HepG2 (cell line): ENCODE measurements at regions not wholly inside any gene's neighbourhood (a gene's known extent, or its start where the extent isn't known, plus 50 kb on each side); places are given as distances from the start of the nearest gene placed in this dataset.
A peak's percentile ranks its signal among the peaks of the same experiment; 100 is the strongest.

Experiments
- ATAC-seq: fragments of 200-7000 bp; cut with Tn5 transposase; 3 replicates; pipeline ENCODE4 v1.9.1; 2020; ENCODE audit warnings: mild to moderate bottlenecking, moderate library complexity
- BruUV-seq: library from RNA; stranded (reverse); fragments of 400-500 nt; replicated peaks from 2 replicates; lab custom pipeline; 2021; lab: Mats Ljungman, UMichigan
- CTCF ChIA-PET: fragments of 300-600 bp; formaldehyde crosslinking; extraction: SDS; loops from one replicate; lab custom pipeline; 2021; ENCODE audit warnings: low total read pairs, inconsistent platforms, low intra/inter-chr PET ratio; lab: Yijun Ruan, JAX
- POLR2A ChIA-PET: fragments of 350-600 bp; sonication (Branson Sonifier 250); formaldehyde crosslinking; loops from one replicate; lab custom pipeline; 2020; ENCODE audit warnings: antibody characterized with exemption, inconsistent platforms; lab: Yijun Ruan, JAX
- DNase-seq: peaks from one replicate; pipeline ENCODE4 v3.0.0-alpha.2; 2015; ENCODE audit warnings: low spot score
- FAIRE-seq: peaks from 3 replicates; lab custom pipeline; 2011; peaks lifted over from hg19 to GRCh38; lab: Jason Lieb, UNC
- H2AFZ ChIP-seq: one replicate; pipeline ENCODE4 v1.6.1; 2011; ENCODE audit warnings: low read length, inconsistent platforms
- H3K27ac ChIP-seq: fragments of 300-600 bp; 3 replicates; pipeline ENCODE4 v1.8.0; 2011; ENCODE audit warnings: mixed run types, mild to moderate bottlenecking, mixed read lengths, low read length, inconsistent platforms; ENCODE audit not compliant: insufficient read depth; ENCODE audit errors: extremely low read length
- H3K27me3 ChIP-seq, 2 experiments: fragments of 200-600 bp in 1 of 2; 2 replicates in 1 of 2; 3 replicates in 1 of 2; pipeline versions ENCODE4 v1.6.0 to v1.8.0; 2011; ENCODE audit warnings: low read length in 2 of 2, mild to moderate bottlenecking in 2 of 2, moderate library complexity in 2 of 2, inconsistent platforms in 1 of 2; ENCODE audit not compliant: insufficient read depth in 2 of 2, control insufficient read depth in 1 of 2
- H3K36me3 ChIP-seq, 2 experiments: fragments of 200-600 bp in 1 of 2; replicated peaks in 1 of 2; 2 replicates in 1 of 2; 3 replicates in 1 of 2; pipeline versions ENCODE4 v1.5.1 to v1.8.0; 2011; ENCODE audit warnings: low read length in 2 of 2, inconsistent platforms in 1 of 2; ENCODE audit not compliant: insufficient read depth in 2 of 2, control insufficient read depth in 1 of 2
- H3K4me1 ChIP-seq: 2 replicates; pipeline ENCODE4 v1.5.1; 2012; ENCODE audit warnings: low read length, inconsistent platforms; ENCODE audit not compliant: insufficient read depth
- H3K4me2 ChIP-seq: 2 replicates; pipeline ENCODE4 v1.6.0; 2011; ENCODE audit warnings: low read depth, low read length, inconsistent platforms
- H3K4me3 ChIP-seq, 3 experiments: fragments of 200-600 bp in 1 of 3; sonication (generic), shearing (Covaris generic) in 1 of 3; replicated peaks in 1 of 3; 2 replicates each; pipeline ENCODE4 v1.5.1; 2011 to 2016; ENCODE audit warnings: low read length in 3 of 3, inconsistent platforms in 2 of 3, low read depth in 2 of 3, mild to moderate bottlenecking in 2 of 3, control low read depth in 1 of 3, mixed read lengths in 1 of 3; ENCODE audit not compliant: insufficient read depth in 1 of 3
- H3K79me2 ChIP-seq: one replicate; pipeline ENCODE4 v1.6.1; 2011; ENCODE audit warnings: low read length, inconsistent platforms; ENCODE audit not compliant: insufficient read depth
- H3K9ac ChIP-seq: 2 replicates; pipeline ENCODE4 v1.6.0; 2011; ENCODE audit warnings: mild to moderate bottlenecking, low read depth, low read length, inconsistent platforms; ENCODE audit not compliant: insufficient read depth
- H3K9me3 ChIP-seq: 2 replicates; pipeline ENCODE4 v1.5.1; 2012; ENCODE audit warnings: mild to moderate bottlenecking, low read length
- H4K20me1 ChIP-seq: 2 replicates; pipeline ENCODE4 v1.6.0; 2011; ENCODE audit warnings: inconsistent platforms, mild to moderate bottlenecking, low read length, moderate library complexity; ENCODE audit not compliant: insufficient read depth
- HNF4A ChIP-seq: sonication (generic); formaldehyde crosslinking; IDR thresholded peaks from 2 replicates; pipeline ENCODE4 v1.4.0; 2020; ENCODE audit warnings: missing genetic modification reagents
- SKI ChIP-seq: fragments of 450-650 bp; IDR thresholded peaks from one replicate; pipeline ENCODE4 v1.6.1; 2018; ENCODE audit warnings: mild to moderate bottlenecking; ENCODE audit not compliant: partially characterized antibody
- TP53 ChIP-seq: sonication (generic); formaldehyde crosslinking; conservative IDR thresholded peaks from 2 replicates; pipeline ENCODE4 v1.4.0; 2020; ENCODE audit warnings: missing genetic modification reagents
- ZNF17 ChIP-seq: sonication (generic); formaldehyde crosslinking; IDR thresholded peaks from 2 replicates; pipeline ENCODE4 v1.5.0; 2020; ENCODE audit warnings: mild to moderate bottlenecking, missing genetic modification reagents
- ZNF3 ChIP-seq: IDR thresholded peaks from 2 replicates; pipeline ENCODE4 v1.7.0; 2017; ENCODE audit warnings: inconsistent platforms
- ZNF709 ChIP-seq: sonication (generic); formaldehyde crosslinking; IDR thresholded peaks from 2 replicates; pipeline ENCODE4 v1.5.0; 2020; ENCODE audit warnings: mild to moderate bottlenecking, missing genetic modification reagents
- WGBS: methylation state at CpG from one replicate; pipeline ENCODE4 v1.1.6; 2017; ENCODE audit warnings: low lambda C conversion rate; 5-methylcytosine and 5-hydroxymethylcytosine counted together
- in situ Hi-C: cut with HindIII; loops from 2 replicates; pipeline ENCODE4 v1.10.0; 2017; ENCODE audit warnings: low pct_unique_long_range_greater_than_20kb; ENCODE audit not compliant: extremely low pct_ligation_motif_present
- intact Hi-C: fragments of 100-400 bp; cut with micrococcal nuclease; formaldehyde crosslinking; loops from one replicate; pipeline ENCODE4 v1.10.0; 2022; ENCODE audit not compliant: unreplicated experiment
- TF ChIP-seq, protein P1 (sequence below): sonication (generic); formaldehyde crosslinking; IDR thresholded peaks from 2 replicates; pipeline ENCODE4 v1.4.0; 2020; ENCODE audit warnings: mild to moderate bottlenecking, missing genetic modification reagents
- TF ChIP-seq, protein P2 (sequence below): sonication (generic); formaldehyde crosslinking; conservative IDR thresholded peaks from 2 replicates; pipeline ENCODE4 v1.4.0; 2020; ENCODE audit warnings: missing genetic modification reagents
- TF ChIP-seq, protein P3 (sequence below): sonication (generic); formaldehyde crosslinking; IDR thresholded peaks from 2 replicates; pipeline ENCODE4 v1.5.1; 2020; ENCODE audit warnings: mild to moderate bottlenecking, missing genetic modification reagents, moderate library complexity

DNA sequence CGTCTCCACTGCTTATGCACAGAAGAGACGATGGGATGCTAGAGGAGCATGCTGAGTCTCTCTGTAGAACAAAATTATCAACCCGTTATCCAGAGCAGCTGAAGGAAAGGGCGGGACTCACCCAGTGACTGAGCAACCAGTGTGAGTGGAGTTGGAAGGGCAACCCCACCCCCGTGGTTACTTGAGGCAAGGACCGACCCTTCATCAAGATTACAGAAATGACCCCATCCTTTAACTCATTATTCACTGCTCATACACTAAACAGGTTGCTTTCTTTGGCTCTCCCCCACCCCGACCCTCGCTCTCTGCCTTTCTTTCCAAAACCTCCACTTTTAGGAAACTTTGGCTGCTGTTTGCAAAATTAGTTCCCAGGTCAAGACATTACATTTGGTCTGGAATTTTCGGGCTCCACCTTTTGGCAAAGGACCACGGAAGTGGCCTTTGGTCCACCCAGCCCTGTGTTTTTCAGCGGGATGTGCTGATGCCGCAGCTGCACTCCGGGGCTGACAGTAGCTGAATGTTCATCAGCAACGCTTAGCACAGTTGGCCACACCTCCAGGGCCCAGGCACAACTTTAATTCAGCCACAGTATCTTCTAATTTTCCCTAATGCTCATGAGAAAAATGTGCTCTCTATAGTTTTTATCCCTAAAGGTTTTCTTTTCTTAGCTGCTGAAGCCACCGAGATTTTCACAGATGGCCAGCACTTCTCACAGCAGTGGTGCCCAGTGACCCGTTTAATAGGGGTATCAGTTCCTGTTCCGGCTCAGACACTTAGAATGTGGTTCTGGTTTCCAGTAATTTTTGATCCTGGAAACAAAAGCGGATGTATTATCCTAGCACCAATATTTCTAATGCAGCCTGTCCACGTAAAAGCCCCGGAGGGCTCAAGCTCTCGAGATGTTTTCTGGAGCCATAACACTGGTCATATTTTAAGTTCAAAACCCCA lies 103.6 kb upstream of the NXT1 start:
- H3K4me1 ChIP-seq = no peaks in the 10 kb centered on the region
- H3K27me3 ChIP-seq = no peaks in the 10 kb centered on the region
- no peaks in the 10 kb centered on the region for H3K9me3 ChIP-seq
- no peaks in the 10 kb centered on the region for H3K79me2 ChIP-seq
- intact Hi-C loops (loop anchor here (5.0 kb wide), 1 partner anchor 555 kb away; no protein-coding TSS in a partner anchor), in situ Hi-C loops (no loop called here)
- H3K27ac ChIP-seq = no peak overlapping the region
- no peak for ATAC-seq
- no peak overlapping the region for H3K4me3 ChIP-seq
- WGBS = 32% methylated on average over 21 of the region's 21 CpGs
- H3K9ac ChIP-seq = no peak overlapping the region
- no peaks in the 10 kb centered on the region for H4K20me1 ChIP-seq
- H2AFZ ChIP-seq = no peak overlapping the region
- no peak for TF ChIP-seq SKI
- H3K36me3 ChIP-seq = no peaks in the 10 kb centered on the region
- CTCF ChIA-PET = no interaction called here
- DNase-seq = no peak
- H3K4me2 ChIP-seq = no peak overlapping the region
- POLR2A ChIA-PET = no interaction called here
- BruUV-seq = no TSS peak
- no peak for FAIRE-seq

DNA sequence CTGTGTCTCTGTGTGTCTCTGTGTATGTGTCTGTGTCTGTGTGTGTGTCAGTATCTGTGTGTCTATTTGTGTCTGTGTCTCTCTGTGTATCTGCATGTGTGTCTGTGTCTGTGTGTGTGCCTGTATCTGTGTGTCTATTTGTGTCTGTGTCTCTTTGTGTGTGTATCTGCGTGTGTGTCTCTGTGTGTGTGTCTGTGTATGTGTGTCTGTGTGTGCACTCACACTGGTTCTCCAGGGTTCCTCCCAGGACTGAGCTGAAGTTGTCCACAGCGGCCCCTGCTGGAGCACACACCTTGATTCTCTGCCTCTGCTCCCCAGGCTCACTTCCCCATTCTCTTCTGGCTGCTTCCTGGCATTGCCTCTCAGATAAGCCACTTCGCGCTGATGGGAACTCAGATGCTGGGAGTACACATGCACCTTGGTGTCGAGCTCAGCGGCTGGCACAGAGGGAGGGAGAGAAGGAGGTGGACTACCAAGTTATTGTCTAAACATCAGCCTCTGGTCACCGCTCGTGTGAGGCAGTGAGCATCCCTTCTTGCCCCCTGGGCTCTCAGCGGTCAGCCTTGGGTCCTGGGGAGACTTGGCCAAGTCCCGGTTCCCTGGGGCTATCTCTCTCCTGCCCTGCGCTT lies 104.9 kb upstream of the NXT1 start:
- FAIRE-seq = peak; percentile 90
- POLR2A ChIA-PET = no interaction called here
- no peak for TF ChIP-seq ZNF3 (CRISPR knock-in tag)
- TF ChIP-seq, protein P1, sequence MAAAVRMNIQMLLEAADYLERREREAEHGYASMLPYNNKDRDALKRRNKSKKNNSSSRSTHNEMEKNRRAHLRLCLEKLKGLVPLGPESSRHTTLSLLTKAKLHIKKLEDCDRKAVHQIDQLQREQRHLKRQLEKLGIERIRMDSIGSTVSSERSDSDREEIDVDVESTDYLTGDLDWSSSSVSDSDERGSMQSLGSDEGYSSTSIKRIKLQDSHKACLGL (CRISPR knock-in tag) = no peak
- TF ChIP-seq, protein P2, sequence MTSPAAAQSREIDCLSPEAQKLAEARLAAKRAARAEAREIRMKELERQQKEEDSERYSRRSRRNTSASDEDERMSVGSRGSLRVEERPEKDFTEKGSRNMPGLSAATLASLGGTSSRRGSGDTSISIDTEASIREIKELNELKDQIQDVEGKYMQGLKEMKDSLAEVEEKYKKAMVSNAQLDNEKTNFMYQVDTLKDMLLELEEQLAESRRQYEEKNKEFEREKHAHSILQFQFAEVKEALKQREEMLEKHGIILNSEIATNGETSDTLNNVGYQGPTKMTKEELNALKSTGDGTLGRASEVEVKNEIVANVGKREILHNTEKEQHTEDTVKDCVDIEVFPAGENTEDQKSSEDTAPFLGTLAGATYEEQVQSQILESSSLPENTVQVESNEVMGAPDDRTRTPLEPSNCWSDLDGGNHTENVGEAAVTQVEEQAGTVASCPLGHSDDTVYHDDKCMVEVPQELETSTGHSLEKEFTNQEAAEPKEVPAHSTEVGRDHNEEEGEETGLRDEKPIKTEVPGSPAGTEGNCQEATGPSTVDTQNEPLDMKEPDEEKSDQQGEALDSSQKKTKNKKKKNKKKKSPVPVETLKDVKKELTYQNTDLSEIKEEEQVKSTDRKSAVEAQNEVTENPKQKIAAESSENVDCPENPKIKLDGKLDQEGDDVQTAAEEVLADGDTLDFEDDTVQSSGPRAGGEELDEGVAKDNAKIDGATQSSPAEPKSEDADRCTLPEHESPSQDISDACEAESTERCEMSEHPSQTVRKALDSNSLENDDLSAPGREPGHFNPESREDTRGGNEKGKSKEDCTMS = no peak
- no peak for TF ChIP-seq TP53 (CRISPR knock-in tag)
- TF ChIP-seq ZNF17 = no peak
- TF ChIP-seq ZNF709 (CRISPR knock-in tag) = no peak
- no peak for TF ChIP-seq HNF4A (CRISPR knock-in tag)
- TF ChIP-seq, protein P3, sequence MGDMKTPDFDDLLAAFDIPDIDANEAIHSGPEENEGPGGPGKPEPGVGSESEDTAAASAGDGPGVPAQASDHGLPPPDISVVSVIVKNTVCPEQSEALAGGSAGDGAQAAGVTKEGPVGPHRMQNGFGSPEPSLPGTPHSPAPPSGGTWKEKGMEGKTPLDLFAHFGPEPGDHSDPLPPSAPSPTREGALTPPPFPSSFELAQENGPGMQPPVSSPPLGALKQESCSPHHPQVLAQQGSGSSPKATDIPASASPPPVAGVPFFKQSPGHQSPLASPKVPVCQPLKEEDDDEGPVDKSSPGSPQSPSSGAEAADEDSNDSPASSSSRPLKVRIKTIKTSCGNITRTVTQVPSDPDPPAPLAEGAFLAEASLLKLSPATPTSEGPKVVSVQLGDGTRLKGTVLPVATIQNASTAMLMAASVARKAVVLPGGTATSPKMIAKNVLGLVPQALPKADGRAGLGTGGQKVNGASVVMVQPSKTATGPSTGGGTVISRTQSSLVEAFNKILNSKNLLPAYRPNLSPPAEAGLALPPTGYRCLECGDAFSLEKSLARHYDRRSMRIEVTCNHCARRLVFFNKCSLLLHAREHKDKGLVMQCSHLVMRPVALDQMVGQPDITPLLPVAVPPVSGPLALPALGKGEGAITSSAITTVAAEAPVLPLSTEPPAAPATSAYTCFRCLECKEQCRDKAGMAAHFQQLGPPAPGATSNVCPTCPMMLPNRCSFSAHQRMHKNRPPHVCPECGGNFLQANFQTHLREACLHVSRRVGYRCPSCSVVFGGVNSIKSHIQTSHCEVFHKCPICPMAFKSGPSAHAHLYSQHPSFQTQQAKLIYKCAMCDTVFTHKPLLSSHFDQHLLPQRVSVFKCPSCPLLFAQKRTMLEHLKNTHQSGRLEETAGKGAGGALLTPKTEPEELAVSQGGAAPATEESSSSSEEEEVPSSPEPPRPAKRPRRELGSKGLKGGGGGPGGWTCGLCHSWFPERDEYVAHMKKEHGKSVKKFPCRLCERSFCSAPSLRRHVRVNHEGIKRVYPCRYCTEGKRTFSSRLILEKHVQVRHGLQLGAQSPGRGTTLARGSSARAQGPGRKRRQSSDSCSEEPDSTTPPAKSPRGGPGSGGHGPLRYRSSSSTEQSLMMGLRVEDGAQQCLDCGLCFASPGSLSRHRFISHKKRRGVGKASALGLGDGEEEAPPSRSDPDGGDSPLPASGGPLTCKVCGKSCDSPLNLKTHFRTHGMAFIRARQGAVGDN (CRISPR knock-in tag) = no peak

More for the DNA sequence above, 104.9 kb upstream of the NXT1 start:
- intact Hi-C loops = loop anchor here (1.0 to 5.0 kb wide), 2 partner anchors 25 to 553 kb away; no protein-coding TSS in a partner anchor
- no peaks in the 10 kb centered on the region for H3K36me3 ChIP-seq
- H3K4me1 ChIP-seq = no peaks in the 10 kb centered on the region
- CTCF ChIA-PET = interaction anchor here (0.6 kb wide), 1 partner anchor 9 kb away, joined by 3 read pairs; no protein-coding TSS in a partner anchor
- DNase-seq (peak; percentile 52), ATAC-seq (peak; percentile 95)
- H3K4me3 ChIP-seq = no peak overlapping the region
- no peaks in the 10 kb centered on the region for H3K79me2 ChIP-seq
- H3K9me3 ChIP-seq = no peaks in the 10 kb centered on the region
- no peak overlapping the region for H3K27ac ChIP-seq
- WGBS = 49% methylated on average over 11 of the region's 11 CpGs
- H3K27me3 ChIP-seq = no peaks in the 10 kb centered on the region
- H4K20me1 ChIP-seq = no peaks in the 10 kb centered on the region
- H2AFZ ChIP-seq = no peak overlapping the region
- no TSS peak for BruUV-seq
- no peak overlapping the region for H3K4me2 ChIP-seq
- in situ Hi-C loops = no loop called here
- H3K9ac ChIP-seq = no peak overlapping the region
